ENCODE measurements at regions not wholly inside any gene's neighbourhood (a gene's known extent, or its start where the extent isn't known, plus 50 kb on each side); places are given as distances from the start of the nearest gene placed in this dataset.
"Not testable (repeated sequence)": the region's sequence is repeated elsewhere in the genome, so short reads cannot be mapped to it uniquely, and the experiment has no call there.

GRCh38 chr11:87628957-87629356 is 546.3 kb downstream of the RAB38 start:
- Histone ChIP-seq H3K4me1 (ENCODE audit: control insufficient read depth, insufficient read depth, low read length) (no peaks in the 10 kb centered on the region), H3K9me3 (ENCODE audit: control insufficient read depth, insufficient read depth, low read length) (no peaks in the 10 kb centered on the region), H3K9ac (ENCODE audit: low read depth, low read length) (no peak overlapping the region), H3K27me3 (ENCODE audit: control insufficient read depth, insufficient read depth, low read length) (no peaks in the 10 kb centered on the region), H3K36me3 (ENCODE audit: control insufficient read depth, insufficient read depth, low read length) (no peaks in the 10 kb centered on the region), H3K4me3 (ENCODE audit: low read depth, low read length) (no peak overlapping the region)

GRCh38 chr11:87628026-87628580 is 547.1 kb downstream of the RAB38 start:
- H3K36me3 ChIP-seq (ENCODE audit: control insufficient read depth, insufficient read depth, low read length), result no peaks in the 10 kb centered on the region
- no peaks in the 10 kb centered on the region for H3K9me3 ChIP-seq (ENCODE audit: control insufficient read depth, insufficient read depth, low read length)
- no peaks in the 10 kb centered on the region for H3K4me1 ChIP-seq (ENCODE audit: control insufficient read depth, insufficient read depth, low read length)
- H3K9ac ChIP-seq (ENCODE audit: low read depth, low read length), result no peak overlapping the region
- no peak overlapping the region for H3K4me3 ChIP-seq (ENCODE audit: low read depth, low read length)
- no peaks in the 10 kb centered on the region for H3K27me3 ChIP-seq (ENCODE audit: control insufficient read depth, insufficient read depth, low read length)

- H3K9ac ChIP-seq (ENCODE audit: low read depth, low read length); H3K4me1 ChIP-seq (ENCODE audit: control insufficient read depth, insufficient read depth, low read length); H3K36me3 ChIP-seq (ENCODE audit: control insufficient read depth, insufficient read depth, low read length); H3K27me3 ChIP-seq (ENCODE audit: control insufficient read depth, insufficient read depth, low read length); H3K9me3 ChIP-seq (ENCODE audit: control insufficient read depth, insufficient read depth, low read length): not testable (repeated sequence)
- peak overlapping the region; percentile 35 for H3K4me3 ChIP-seq (ENCODE audit: low read depth, low read length)
Observed at GRCh38 chr11:87623531-87624365, 551.5 kb downstream of the RAB38 start.

- H3K9me3 ChIP-seq (ENCODE audit: control insufficient read depth, insufficient read depth, low read length), result no peaks in the 10 kb centered on the region
- H3K27me3 ChIP-seq (ENCODE audit: control insufficient read depth, insufficient read depth, low read length), result no peaks in the 10 kb centered on the region
- no peaks in the 10 kb centered on the region for H3K36me3 ChIP-seq (ENCODE audit: control insufficient read depth, insufficient read depth, low read length)
- H3K9ac ChIP-seq (ENCODE audit: low read depth, low read length), result no peak overlapping the region
- H3K4me1 ChIP-seq (ENCODE audit: control insufficient read depth, insufficient read depth, low read length), result no peaks in the 10 kb centered on the region
- H3K4me3 ChIP-seq (ENCODE audit: low read depth, low read length), result no peak overlapping the region
Observed at GRCh38 chr11:87616511-87616910, 558.7 kb downstream of the RAB38 start.

- no peak overlapping the region for H3K4me3 ChIP-seq (ENCODE audit: low read depth, low read length)
- no peaks in the 10 kb centered on the region for H3K4me1 ChIP-seq (ENCODE audit: control insufficient read depth, insufficient read depth, low read length)
- H3K27me3 ChIP-seq (ENCODE audit: control insufficient read depth, insufficient read depth, low read length), result no peaks in the 10 kb centered on the region
- H3K36me3 ChIP-seq (ENCODE audit: control insufficient read depth, insufficient read depth, low read length), result no peaks in the 10 kb centered on the region
- H3K9ac ChIP-seq (ENCODE audit: low read depth, low read length), result no peak overlapping the region
- H3K9me3 ChIP-seq (ENCODE audit: control insufficient read depth, insufficient read depth, low read length), result no peaks in the 10 kb centered on the region
Observed at GRCh38 chr11:87604350-87604749, 566.6 kb downstream of the TMEM135 start.

- Histone ChIP-seq H3K36me3 (ENCODE audit: control insufficient read depth, insufficient read depth, low read length) (no peaks in the 10 kb centered on the region), H3K9me3 (ENCODE audit: control insufficient read depth, insufficient read depth, low read length) (no peaks in the 10 kb centered on the region), H3K4me1 (ENCODE audit: control insufficient read depth, insufficient read depth, low read length) (no peaks in the 10 kb centered on the region), H3K9ac (ENCODE audit: low read depth, low read length) (no peak overlapping the region), H3K4me3 (ENCODE audit: low read depth, low read length) (no peak overlapping the region), H3K27me3 (ENCODE audit: control insufficient read depth, insufficient read depth, low read length) (no peaks in the 10 kb centered on the region)
Observed at GRCh38 chr11:87603887-87604286, 566.2 kb downstream of the TMEM135 start.

GRCh38 chr11:87602776-87603175 is 565.0 kb downstream of the TMEM135 start:
- no peak overlapping the region for H3K4me3 ChIP-seq (ENCODE audit: low read depth, low read length)
- H3K36me3 ChIP-seq (ENCODE audit: control insufficient read depth, insufficient read depth, low read length), result no peaks in the 10 kb centered on the region
- H3K27me3 ChIP-seq (ENCODE audit: control insufficient read depth, insufficient read depth, low read length), result no peaks in the 10 kb centered on the region
- H3K9me3 ChIP-seq (ENCODE audit: control insufficient read depth, insufficient read depth, low read length), result no peaks in the 10 kb centered on the region
- no peak overlapping the region for H3K9ac ChIP-seq (ENCODE audit: low read depth, low read length)
- H3K4me1 ChIP-seq (ENCODE audit: control insufficient read depth, insufficient read depth, low read length), result no peaks in the 10 kb centered on the region

GRCh38 chr11:87600938-87601337 is 563.2 kb downstream of the TMEM135 start:
- Histone ChIP-seq H3K36me3 (ENCODE audit: control insufficient read depth, insufficient read depth, low read length) (no peaks in the 10 kb centered on the region), H3K4me3 (ENCODE audit: low read depth, low read length) (no peak overlapping the region), H3K4me1 (ENCODE audit: control insufficient read depth, insufficient read depth, low read length) (no peaks in the 10 kb centered on the region), H3K9me3 (ENCODE audit: control insufficient read depth, insufficient read depth, low read length) (no peaks in the 10 kb centered on the region), H3K27me3 (ENCODE audit: control insufficient read depth, insufficient read depth, low read length) (no peaks in the 10 kb centered on the region), H3K9ac (ENCODE audit: low read depth, low read length) (no peak overlapping the region)

GRCh38 chr11:87597725-87598124 is 560.0 kb downstream of the TMEM135 start:
- no peaks in the 10 kb centered on the region for H3K36me3 ChIP-seq (ENCODE audit: control insufficient read depth, insufficient read depth, low read length)
- no peaks in the 10 kb centered on the region for H3K27me3 ChIP-seq (ENCODE audit: control insufficient read depth, insufficient read depth, low read length)
- no peaks in the 10 kb centered on the region for H3K9me3 ChIP-seq (ENCODE audit: control insufficient read depth, insufficient read depth, low read length)
- H3K4me3 ChIP-seq (ENCODE audit: low read depth, low read length), result no peak overlapping the region
- H3K9ac ChIP-seq (ENCODE audit: low read depth, low read length), result no peak overlapping the region
- H3K4me1 ChIP-seq (ENCODE audit: control insufficient read depth, insufficient read depth, low read length), result no peaks in the 10 kb centered on the region

- Histone ChIP-seq H3K36me3 (ENCODE audit: control insufficient read depth, insufficient read depth, low read length) (no peaks in the 10 kb centered on the region), H3K4me1 (ENCODE audit: control insufficient read depth, insufficient read depth, low read length) (no peaks in the 10 kb centered on the region), H3K9ac (ENCODE audit: low read depth, low read length) (no peak overlapping the region), H3K27me3 (ENCODE audit: control insufficient read depth, insufficient read depth, low read length) (no peaks in the 10 kb centered on the region), H3K9me3 (ENCODE audit: control insufficient read depth, insufficient read depth, low read length) (no peaks in the 10 kb centered on the region), H3K4me3 (ENCODE audit: low read depth, low read length) (no peak overlapping the region)
Observed at GRCh38 chr11:87596176-87596575, 558.4 kb downstream of the TMEM135 start.

- Histone ChIP-seq H3K36me3 (ENCODE audit: control insufficient read depth, insufficient read depth, low read length) (no peaks in the 10 kb centered on the region), H3K9me3 (ENCODE audit: control insufficient read depth, insufficient read depth, low read length) (no peaks in the 10 kb centered on the region), H3K4me1 (ENCODE audit: control insufficient read depth, insufficient read depth, low read length) (no peaks in the 10 kb centered on the region), H3K9ac (ENCODE audit: low read depth, low read length) (no peak overlapping the region), H3K27me3 (ENCODE audit: control insufficient read depth, insufficient read depth, low read length) (no peaks in the 10 kb centered on the region), H3K4me3 (ENCODE audit: low read depth, low read length) (no peak overlapping the region)
Observed at GRCh38 chr11:87589082-87589481, 551.3 kb downstream of the TMEM135 start.

GRCh38 chr11:87585613-87586012 is 547.9 kb downstream of the TMEM135 start:
- not testable (repeated sequence) for H3K4me3 ChIP-seq (ENCODE audit: low read depth, low read length); H3K36me3 ChIP-seq (ENCODE audit: control insufficient read depth, insufficient read depth, low read length); H3K9me3 ChIP-seq (ENCODE audit: control insufficient read depth, insufficient read depth, low read length); H3K9ac ChIP-seq (ENCODE audit: low read depth, low read length); H3K4me1 ChIP-seq (ENCODE audit: control insufficient read depth, insufficient read depth, low read length); H3K27me3 ChIP-seq (ENCODE audit: control insufficient read depth, insufficient read depth, low read length)

All from iPS-15b (cell line).